HG03521 (cell line): ENCODE measurements at regions not wholly inside any gene's neighbourhood (a gene's known extent, or its start where the extent isn't known, plus 50 kb on each side); places are given as distances from the start of the nearest gene placed in this dataset.
"Not testable (repeated sequence)": the region's sequence is repeated elsewhere in the genome, so short reads cannot be mapped to it uniquely, and the experiment has no call there.

Experiments used
- ATAC-seq: cut with Tn5 transposase; IDR thresholded peaks from one replicate; pipeline ENCODE4 v1.9.1; 2021; ENCODE audit warnings: mild to moderate bottlenecking, moderate library complexity; ENCODE audit not compliant: unreplicated experiment

- ATAC-seq, result no peak
Observed at GRCh38 chr9:129416821-129417539, 203.9 kb downstream of the C9orf50 start.

GRCh38 chr9:129415942-129416651 is 204.8 kb downstream of the C9orf50 start:
- ATAC-seq, result no peak

- no peak for ATAC-seq
Observed at GRCh38 chr9:129414993-129415941, 205.6 kb downstream of the C9orf50 start.

GRCh38 chr9:129414377-129414992 is 206.4 kb downstream of the C9orf50 start:
- ATAC-seq, result no peak

- peak; percentile 82 for ATAC-seq
Observed at GRCh38 chr9:129413537-129414376, 207.1 kb downstream of the C9orf50 start.

- peak; percentile 18 for ATAC-seq
Observed at GRCh38 chr9:129412814-129413536, 207.9 kb downstream of the C9orf50 start.

- ATAC-seq, result not testable (repeated sequence)
Observed at GRCh38 chr9:129412176-129412813, 208.6 kb downstream of the C9orf50 start.

- ATAC-seq, result no peak
Observed at GRCh38 chr9:129411501-129412175, 209.3 kb downstream of the C9orf50 start.

GRCh38 chr9:129410226-129410625 is 210.7 kb downstream of the C9orf50 start:
- no peak for ATAC-seq

GRCh38 chr9:129408535-129409215 is 212.2 kb downstream of the C9orf50 start:
- no peak for ATAC-seq

- no peak for ATAC-seq
Observed at GRCh38 chr9:129407905-129408452, 212.9 kb downstream of the C9orf50 start.

GRCh38 chr9:129406278-129407225 is 214.3 kb downstream of the C9orf50 start:
- ATAC-seq, result no peak

- no peak for ATAC-seq
Observed at GRCh38 chr9:129405827-129406213, 215.1 kb downstream of the C9orf50 start.

- no peak for ATAC-seq
Observed at GRCh38 chr9:129405089-129405826, 215.6 kb downstream of the C9orf50 start.

GRCh38 chr9:129404621-129405020 is 216.3 kb downstream of the C9orf50 start:
- no peak for ATAC-seq
